Suprapubic skin (tissue), 4 donors: ENCODE measurements at regions not wholly inside any gene's neighbourhood (a gene's known extent, or its start where the extent isn't known, plus 50 kb on each side); places are given as distances from the start of the nearest gene placed in this dataset.

Experiments used
- EP300 ChIP-seq: sonication (generic); formaldehyde crosslinking; IDR thresholded peaks from one replicate; pipeline ENCODE4 v1.6.1; 2017; ENCODE audit warnings: antibody characterized with exemption
- POLR2A ChIP-seq, 2 donors: fragments of 450-650 bp; IDR thresholded peaks; one replicate each; pipeline ENCODE4 v1.6.1; 2017; ENCODE audit warnings: antibody characterized with exemption in 2 of 2, mild to moderate bottlenecking in 2 of 2, moderate library complexity in 2 of 2
- POLR2AphosphoS5 ChIP-seq, 3 donors: sonication (generic); formaldehyde crosslinking; IDR thresholded peaks; one replicate each; pipeline ENCODE4 v1.6.1; 2017; ENCODE audit warnings: antibody characterized with exemption in 3 of 3
- TF ChIP-seq, protein P1 (sequence below), 2 donors: fragments of 200-600 bp in 1 of 2; fragments of 450-650 bp in 1 of 2; sonication (generic) in 1 of 2; IDR thresholded peaks; one replicate each; pipeline ENCODE4 v1.5.1; 2016 to 2019; ENCODE audit warnings: antibody characterized with exemption in 2 of 2, mild to moderate bottlenecking in 1 of 2, moderate library complexity in 1 of 2

DNA sequence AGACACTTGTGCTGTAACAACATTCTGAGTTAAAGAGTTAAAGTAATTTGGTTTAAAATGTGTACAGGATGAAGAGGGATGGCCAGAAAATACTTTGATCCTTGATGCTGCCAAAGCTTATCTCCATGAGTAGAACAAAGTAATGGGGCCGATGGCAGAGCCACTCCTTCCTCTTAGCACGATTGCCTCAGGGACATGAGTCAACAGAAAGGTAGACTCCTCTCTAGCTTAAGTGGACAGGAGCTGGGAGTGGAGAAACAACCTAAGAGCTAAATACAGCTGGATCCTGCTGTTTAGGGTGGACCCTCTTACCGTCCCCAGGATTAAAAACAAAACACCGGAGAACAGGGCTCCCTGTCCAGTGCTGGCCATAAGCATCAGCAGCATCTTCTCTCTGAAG is 267.3 kb downstream of the IRX1 start:
- TF ChIP-seq, protein P1, sequence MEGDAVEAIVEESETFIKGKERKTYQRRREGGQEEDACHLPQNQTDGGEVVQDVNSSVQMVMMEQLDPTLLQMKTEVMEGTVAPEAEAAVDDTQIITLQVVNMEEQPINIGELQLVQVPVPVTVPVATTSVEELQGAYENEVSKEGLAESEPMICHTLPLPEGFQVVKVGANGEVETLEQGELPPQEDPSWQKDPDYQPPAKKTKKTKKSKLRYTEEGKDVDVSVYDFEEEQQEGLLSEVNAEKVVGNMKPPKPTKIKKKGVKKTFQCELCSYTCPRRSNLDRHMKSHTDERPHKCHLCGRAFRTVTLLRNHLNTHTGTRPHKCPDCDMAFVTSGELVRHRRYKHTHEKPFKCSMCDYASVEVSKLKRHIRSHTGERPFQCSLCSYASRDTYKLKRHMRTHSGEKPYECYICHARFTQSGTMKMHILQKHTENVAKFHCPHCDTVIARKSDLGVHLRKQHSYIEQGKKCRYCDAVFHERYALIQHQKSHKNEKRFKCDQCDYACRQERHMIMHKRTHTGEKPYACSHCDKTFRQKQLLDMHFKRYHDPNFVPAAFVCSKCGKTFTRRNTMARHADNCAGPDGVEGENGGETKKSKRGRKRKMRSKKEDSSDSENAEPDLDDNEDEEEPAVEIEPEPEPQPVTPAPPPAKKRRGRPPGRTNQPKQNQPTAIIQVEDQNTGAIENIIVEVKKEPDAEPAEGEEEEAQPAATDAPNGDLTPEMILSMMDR (IDR thresholded peaks at IDR 0.05) = no peak
- TF ChIP-seq POLR2A (IDR thresholded peaks at IDR 0.05) (no peak), POLR2AphosphoS5 (IDR thresholded peaks at IDR 0.05) (no peak), EP300 (no peak)
